ENCODE measurements at regions not wholly inside any gene's neighbourhood (a gene's known extent, or its start where the extent isn't known, plus 50 kb on each side); places are given as distances from the start of the nearest gene placed in this dataset.

DNA sequence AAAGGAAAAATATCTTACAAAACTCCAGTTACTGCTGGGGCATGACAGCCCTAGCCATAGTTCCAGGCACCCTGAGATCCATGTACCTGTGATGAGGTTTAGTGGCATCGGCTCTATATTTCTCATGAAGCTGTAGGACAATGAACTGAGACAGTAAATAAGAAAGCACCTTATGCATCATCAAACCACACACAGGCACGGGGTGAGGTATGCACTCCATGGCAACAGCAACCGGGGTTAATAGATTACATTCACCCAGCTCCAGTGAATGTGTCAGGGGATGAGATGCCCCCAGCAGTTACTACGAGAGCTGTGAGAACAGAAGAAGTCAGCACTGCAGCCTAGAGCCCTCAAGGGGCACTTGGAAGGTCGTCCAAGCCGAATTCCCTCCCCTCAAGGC is 162.0 kb upstream of the S1PR3 start:
- H3K36me3 Mint-ChIP-seq (ENCODE audit: insufficient read depth in 1 of 3, low read depth in 3 of 3): peaks cover 0 to 6% (median 3%) of the 10 kb centered on the region in 3 experiments; a peak in 4 of 7 replicates
- no peak overlapping the region for H4K8ac ChIP-seq (replicated peaks; ENCODE audit: insufficient read length, low read depth, low read length)
- H4K20me1 ChIP-seq (ENCODE audit: control insufficient read depth, insufficient read depth, insufficient read length): no peaks in the 10 kb centered on the region
- no peak overlapping the region for H2AK5ac ChIP-seq (ENCODE audit: insufficient read length, low read length)
- no peak overlapping the region for H3K4ac ChIP-seq (ENCODE audit: low read depth, low read length)
- H3K14ac ChIP-seq (ENCODE audit: insufficient read depth, low read length): no peak overlapping the region
- H3K23me2 ChIP-seq (ENCODE audit: insufficient read length, low read depth, low read length, poor library complexity, severe bottlenecking): no peaks in the 10 kb centered on the region
- H3T11ph ChIP-seq (ENCODE audit: low read length): no peak overlapping the region
- H3K9me3 ChIP-seq (ENCODE audit: control insufficient read depth, low read depth, low read length): no peaks in the 10 kb centered on the region
- peaks cover 5 to 7% of the 10 kb centered on the region in 2 experiments; a peak in 3 of 5 replicates for H3K9me3 Mint-ChIP-seq
- H3K9ac ChIP-seq (ENCODE audit: extremely low read depth, insufficient read length, low read length): no peak overlapping the region
- no peak overlapping the region for H3K18ac ChIP-seq (ENCODE audit: insufficient read length, low read depth, low read length)
- H2AFZ ChIP-seq (ENCODE audit: low read length): no peak overlapping the region
- H4K5ac ChIP-seq (ENCODE audit: insufficient read length, low read depth, low read length): no peak overlapping the region
- no peak overlapping the region for H2BK12ac ChIP-seq (ENCODE audit: insufficient read length, low read depth, low read length)
- H2BK20ac ChIP-seq (ENCODE audit: low read depth, low read length, poor library complexity, severe bottlenecking): no peak overlapping the region
- no peak for DNase-seq
- H3K27ac Mint-ChIP-seq: no peak overlapping the region
- no peak overlapping the region for H2BK15ac ChIP-seq (ENCODE audit: low read depth, low read length)
- no peak overlapping the region for H3K56ac ChIP-seq (ENCODE audit: insufficient read length, low read depth, low read length)
- no peak overlapping the region for H2BK120ac ChIP-seq (ENCODE audit: low read depth, low read length, poor library complexity, severe bottlenecking)
- H3K4me3 Mint-ChIP-seq: no peak overlapping the region
- TF ChIP-seq, protein P1, sequence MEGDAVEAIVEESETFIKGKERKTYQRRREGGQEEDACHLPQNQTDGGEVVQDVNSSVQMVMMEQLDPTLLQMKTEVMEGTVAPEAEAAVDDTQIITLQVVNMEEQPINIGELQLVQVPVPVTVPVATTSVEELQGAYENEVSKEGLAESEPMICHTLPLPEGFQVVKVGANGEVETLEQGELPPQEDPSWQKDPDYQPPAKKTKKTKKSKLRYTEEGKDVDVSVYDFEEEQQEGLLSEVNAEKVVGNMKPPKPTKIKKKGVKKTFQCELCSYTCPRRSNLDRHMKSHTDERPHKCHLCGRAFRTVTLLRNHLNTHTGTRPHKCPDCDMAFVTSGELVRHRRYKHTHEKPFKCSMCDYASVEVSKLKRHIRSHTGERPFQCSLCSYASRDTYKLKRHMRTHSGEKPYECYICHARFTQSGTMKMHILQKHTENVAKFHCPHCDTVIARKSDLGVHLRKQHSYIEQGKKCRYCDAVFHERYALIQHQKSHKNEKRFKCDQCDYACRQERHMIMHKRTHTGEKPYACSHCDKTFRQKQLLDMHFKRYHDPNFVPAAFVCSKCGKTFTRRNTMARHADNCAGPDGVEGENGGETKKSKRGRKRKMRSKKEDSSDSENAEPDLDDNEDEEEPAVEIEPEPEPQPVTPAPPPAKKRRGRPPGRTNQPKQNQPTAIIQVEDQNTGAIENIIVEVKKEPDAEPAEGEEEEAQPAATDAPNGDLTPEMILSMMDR (conservative IDR thresholded peaks at IDR 0.05): no peak
- peaks cover 5% of the 10 kb centered on the region; the same call in 1 of the 2 replicates for H3K27me3 Mint-ChIP-seq (ENCODE audit: low read depth)
- H3K79me1 ChIP-seq (ENCODE audit: insufficient read depth, low read depth, low read length, poor library complexity, severe bottlenecking): no peaks in the 10 kb centered on the region
- no peak overlapping the region for H4K91ac ChIP-seq (ENCODE audit: insufficient read length, low read depth, low read length)
- H3K4me2 ChIP-seq (ENCODE audit: insufficient read depth, insufficient read length, low read length): no peak overlapping the region
- H3K27ac ChIP-seq (ENCODE audit: insufficient read length, low read depth, low read length): no peak overlapping the region
- no peaks in the 10 kb centered on the region; the same call in 1 of the 2 replicates for H3K4me1 ChIP-seq (ENCODE audit: insufficient read depth, low read length)
- H3K4me1 Mint-ChIP-seq: peaks cover 10% of the 10 kb centered on the region in 2 experiments
- no CpG with 5 or more reads among the region's 6 CpGs for WGBS (ENCODE audit: extremely low coverage, insufficient read length, low lambda C conversion rate)
- H3K23ac ChIP-seq (ENCODE audit: insufficient read length, low read depth, low read length): no peak overlapping the region
- H3K27me3 ChIP-seq (ENCODE audit: insufficient read depth, low read length): no peaks in the 10 kb centered on the region
- no peaks in the 10 kb centered on the region for H3K79me2 ChIP-seq (ENCODE audit: insufficient read depth, low read length)
- H2BK5ac ChIP-seq (ENCODE audit: insufficient read length, low read length): no peak overlapping the region

All from H9 (cell line).